Non-pigmented ciliary epithelial cell (primary cell): ENCODE measurements at regions not wholly inside any gene's neighbourhood (a gene's known extent, or its start where the extent isn't known, plus 50 kb on each side); places are given as distances from the start of the nearest gene placed in this dataset.

Experiments
- DNase-seq: peaks from one replicate; pipeline ENCODE4 v3.0.0-alpha.2; 2010; ENCODE audit warnings: low read depth

- no peak for DNase-seq
Measured at GRCh38 chr2:60158262-60158661, 395.2 kb downstream of the BCL11A start.

GRCh38 chr2:60157283-60157682 lies 396.2 kb downstream of the BCL11A start:
- no peak for DNase-seq

GRCh38 chr2:60154142-60154541 lies 399.3 kb downstream of the BCL11A start:
- no peak for DNase-seq

- no peak for DNase-seq
Measured at GRCh38 chr2:60152226-60152833, 401.1 kb downstream of the BCL11A start.

- DNase-seq = no peak
Measured at GRCh38 chr2:60149176-60149575, 404.3 kb downstream of the BCL11A start.

- no peak for DNase-seq
Measured at GRCh38 chr2:60148716-60149115, 404.7 kb downstream of the BCL11A start.

GRCh38 chr2:60140185-60140584 lies 413.3 kb downstream of the BCL11A start:
- no peak for DNase-seq

GRCh38 chr2:60136913-60137312 lies 416.5 kb downstream of the BCL11A start:
- DNase-seq = no peak

- DNase-seq = no peak
Measured at GRCh38 chr2:60127191-60127590, 426.3 kb downstream of the BCL11A start.

- no peak for DNase-seq
Measured at GRCh38 chr2:60125611-60126426, 427.6 kb downstream of the BCL11A start.

GRCh38 chr2:60119778-60120177 lies 433.7 kb downstream of the BCL11A start:
- DNase-seq = no peak

- DNase-seq = no peak
Measured at GRCh38 chr2:60118917-60119316, 434.5 kb downstream of the BCL11A start.

- DNase-seq = no peak
Measured at GRCh38 chr2:60118061-60118460, 435.4 kb downstream of the BCL11A start.

GRCh38 chr2:60116161-60116875 lies 437.1 kb downstream of the BCL11A start:
- no peak for DNase-seq

- no peak for DNase-seq
Measured at GRCh38 chr2:60109744-60110143, 443.7 kb downstream of the BCL11A start.

- no peak for DNase-seq
Measured at GRCh38 chr2:60106836-60107529, 446.5 kb downstream of the BCL11A start.

- no peak for DNase-seq
Measured at GRCh38 chr2:60105906-60106305, 447.5 kb downstream of the BCL11A start.

GRCh38 chr2:60104514-60105505 lies 448.6 kb downstream of the BCL11A start:
- no peak for DNase-seq

GRCh38 chr2:60100034-60100433 lies 453.4 kb downstream of the BCL11A start:
- DNase-seq = no peak

- DNase-seq = no peak
Measured at GRCh38 chr2:60098996-60099395, 454.5 kb downstream of the BCL11A start.

- no peak for DNase-seq
Measured at GRCh38 chr2:60097298-60097697, 456.2 kb downstream of the BCL11A start.
